Nephron (organoid): ENCODE measurements at regions not wholly inside any gene's neighbourhood (a gene's known extent, or its start where the extent isn't known, plus 50 kb on each side); places are given as distances from the start of the nearest gene placed in this dataset.

Experiments used
- H3K27ac Mint-ChIP-seq, 3 experiments: 2 replicates each; pipeline ENCODE4 v1.8.0; 2020; ENCODE audit warnings: mixed read lengths in 3 of 3, mild to moderate bottlenecking in 2 of 3, moderate library complexity in 1 of 3
- H3K27me3 Mint-ChIP-seq: 2 replicates; pipeline ENCODE4 v1.8.0; 2021; ENCODE audit warnings: low read depth, mild to moderate bottlenecking, moderate library complexity, mixed read lengths
- H3K36me3 Mint-ChIP-seq: 2 replicates; pipeline ENCODE4 v1.8.0; 2020; ENCODE audit warnings: low read depth, mixed read lengths
- H3K4me1 Mint-ChIP-seq: 2 replicates; pipeline ENCODE4 v1.8.0; 2020; ENCODE audit warnings: mixed read lengths
- H3K4me3 Mint-ChIP-seq, 3 experiments: 2 replicates each; pipeline ENCODE4 v1.8.0; 2020; ENCODE audit warnings: mild to moderate bottlenecking in 3 of 3, mixed read lengths in 3 of 3, moderate library complexity in 2 of 3
- H3K9me3 Mint-ChIP-seq: 2 replicates; pipeline ENCODE4 v1.8.0; 2020; ENCODE audit warnings: mixed read lengths
- TF ChIP-seq, protein P1 (sequence below), 3 experiments: fragments of 200-600 bp; sonication (generic); IDR thresholded peaks; one replicate each; pipeline ENCODE4 v1.5.0; 2021; ENCODE audit warnings: antibody characterized with exemption in 3 of 3; ENCODE audit not compliant: unreplicated experiment in 3 of 3

- no peaks in the 10 kb centered on the region for H3K9me3 Mint-ChIP-seq
- TF ChIP-seq, protein P1, sequence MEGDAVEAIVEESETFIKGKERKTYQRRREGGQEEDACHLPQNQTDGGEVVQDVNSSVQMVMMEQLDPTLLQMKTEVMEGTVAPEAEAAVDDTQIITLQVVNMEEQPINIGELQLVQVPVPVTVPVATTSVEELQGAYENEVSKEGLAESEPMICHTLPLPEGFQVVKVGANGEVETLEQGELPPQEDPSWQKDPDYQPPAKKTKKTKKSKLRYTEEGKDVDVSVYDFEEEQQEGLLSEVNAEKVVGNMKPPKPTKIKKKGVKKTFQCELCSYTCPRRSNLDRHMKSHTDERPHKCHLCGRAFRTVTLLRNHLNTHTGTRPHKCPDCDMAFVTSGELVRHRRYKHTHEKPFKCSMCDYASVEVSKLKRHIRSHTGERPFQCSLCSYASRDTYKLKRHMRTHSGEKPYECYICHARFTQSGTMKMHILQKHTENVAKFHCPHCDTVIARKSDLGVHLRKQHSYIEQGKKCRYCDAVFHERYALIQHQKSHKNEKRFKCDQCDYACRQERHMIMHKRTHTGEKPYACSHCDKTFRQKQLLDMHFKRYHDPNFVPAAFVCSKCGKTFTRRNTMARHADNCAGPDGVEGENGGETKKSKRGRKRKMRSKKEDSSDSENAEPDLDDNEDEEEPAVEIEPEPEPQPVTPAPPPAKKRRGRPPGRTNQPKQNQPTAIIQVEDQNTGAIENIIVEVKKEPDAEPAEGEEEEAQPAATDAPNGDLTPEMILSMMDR (IDR thresholded peaks at IDR 0.05; ENCODE audit: unreplicated experiment in 3 of 3): no peak
- no peak overlapping the region for H3K27ac Mint-ChIP-seq
- H3K27me3 Mint-ChIP-seq: no peaks in the 10 kb centered on the region
- no peaks in the 10 kb centered on the region for H3K36me3 Mint-ChIP-seq
- H3K4me1 Mint-ChIP-seq: no peaks in the 10 kb centered on the region
- no peak overlapping the region for H3K4me3 Mint-ChIP-seq
Measured at GRCh38 chr6:146898069-146898887, 299.5 kb downstream of the ADGB start.

DNA sequence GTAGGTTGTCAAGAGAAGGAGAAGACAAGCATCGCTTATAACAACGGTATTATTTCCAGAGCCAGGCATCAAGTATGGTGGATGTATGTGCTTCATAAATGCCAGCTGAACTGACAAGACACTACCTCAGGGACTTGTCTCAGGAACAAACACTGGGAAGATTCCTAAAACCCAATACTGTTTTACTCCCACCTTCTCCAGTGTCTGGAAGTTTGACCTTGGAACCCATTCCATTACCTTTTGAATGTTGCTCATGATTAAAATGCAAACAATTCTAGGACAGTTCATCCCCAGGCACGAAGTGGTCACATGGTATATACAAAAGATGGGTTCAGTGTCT is 300.1 kb downstream of the ADGB start:
- TF ChIP-seq, protein P1 (IDR thresholded peaks at IDR 0.05; ENCODE audit: unreplicated experiment in 3 of 3): no peak
- Mint-ChIP-seq H3K27ac (no peak overlapping the region), H3K4me3 (no peak overlapping the region), H3K4me1 (peaks cover 1% of the 10 kb centered on the region), H3K36me3 (no peaks in the 10 kb centered on the region), H3K9me3 (no peaks in the 10 kb centered on the region), H3K27me3 (no peaks in the 10 kb centered on the region)

- Mint-ChIP-seq H3K4me1 (peaks cover 19% of the 10 kb centered on the region), H3K9me3 (no peaks in the 10 kb centered on the region), H3K36me3 (no peaks in the 10 kb centered on the region), H3K27me3 (peaks cover 6% of the 10 kb centered on the region), H3K27ac (no peak overlapping the region), H3K4me3 (no peak overlapping the region)
- TF ChIP-seq, protein P1 (IDR thresholded peaks at IDR 0.05; ENCODE audit: unreplicated experiment in 3 of 3): no peak
Measured at GRCh38 chr6:146901940-146902816, 302.0 kb upstream of the STXBP5 start.

DNA sequence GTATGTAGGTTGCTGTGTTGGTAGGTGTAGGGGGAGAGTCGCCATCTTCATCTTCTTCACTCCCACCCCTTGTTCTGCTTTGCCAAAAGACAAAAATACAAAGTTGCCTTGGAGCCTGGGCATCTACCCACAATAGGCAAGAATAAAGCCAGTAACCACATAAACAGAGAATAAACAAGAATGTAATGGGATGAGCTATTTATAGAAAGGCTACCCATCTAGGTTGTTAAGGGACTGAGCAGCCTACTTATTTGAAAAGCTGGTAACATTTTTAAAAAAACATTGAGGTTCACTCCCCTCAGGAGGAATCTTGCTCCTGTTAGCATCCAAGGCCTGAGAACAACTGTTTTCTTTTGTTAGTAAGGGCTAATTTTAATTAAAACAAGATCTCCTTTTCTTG is 301.4 kb upstream of the STXBP5 start:
- Mint-ChIP-seq H3K9me3 (no peaks in the 10 kb centered on the region), H3K4me3 (no peak overlapping the region), H3K4me1 (peaks cover 19% of the 10 kb centered on the region), H3K36me3 (no peaks in the 10 kb centered on the region), H3K27ac (no peak overlapping the region), H3K27me3 (peaks cover 6% of the 10 kb centered on the region)
- TF ChIP-seq, protein P1 (IDR thresholded peaks at IDR 0.05; ENCODE audit: unreplicated experiment in 3 of 3): no peak

DNA sequence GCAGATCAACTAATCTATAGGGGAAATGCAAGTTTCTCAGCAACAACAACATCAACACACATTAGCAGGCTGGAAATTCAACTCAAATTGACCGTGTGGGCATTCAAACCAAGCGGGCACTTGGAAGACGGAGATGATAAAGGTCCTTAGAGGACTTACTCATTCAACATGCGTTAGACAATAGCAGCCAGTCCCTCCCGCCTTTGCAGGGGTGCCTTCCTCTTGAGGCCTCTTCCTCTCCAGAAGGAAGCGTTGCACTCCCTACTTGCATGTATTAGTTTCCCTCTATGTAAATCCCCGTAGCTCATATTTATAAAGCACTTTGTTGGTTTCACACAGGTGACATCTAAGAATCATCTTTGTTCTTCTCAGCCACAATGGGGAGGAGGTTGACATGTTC is 300.8 kb upstream of the STXBP5 start:
- H3K36me3 Mint-ChIP-seq: no peaks in the 10 kb centered on the region
- H3K27ac Mint-ChIP-seq: no peak overlapping the region
- no peak overlapping the region for H3K4me3 Mint-ChIP-seq
- H3K27me3 Mint-ChIP-seq: peaks cover 6% of the 10 kb centered on the region
- no peaks in the 10 kb centered on the region for H3K9me3 Mint-ChIP-seq
- H3K4me1 Mint-ChIP-seq: peaks cover 19% of the 10 kb centered on the region
- TF ChIP-seq, protein P1 (IDR thresholded peaks at IDR 0.05; ENCODE audit: unreplicated experiment in 3 of 3): no peak
